ENCODE measurements at regions not wholly inside any gene's neighbourhood (a gene's known extent, or its start where the extent isn't known, plus 50 kb on each side); places are given as distances from the start of the nearest gene placed in this dataset.

- ATAC-seq = no peak
- peaks cover 0 to 10% (median 0%) of the 10 kb centered on the region in 11 donors for H3K9me3 ChIP-seq
- no peak for DNase-seq
- 85 to 86% methylated on average over 3 of the region's 3 CpGs for WGBS, 2 donors
- H3K4me3 ChIP-seq = no peak overlapping the region
- TF ChIP-seq CTCF (IDR thresholded peaks at IDR 0.05) = no peak
- peaks cover 3 to 55% (median 37%) of the 10 kb centered on the region in 9 donors for H3K4me1 ChIP-seq
- intact Hi-C loops (cut with DNase I) = loop anchor here in 2 of 10 donors (5.0 kb wide), 2 partner anchors 37 to 42 kb away; no protein-coding TSS in a partner anchor
- H3K27me3 ChIP-seq = no peaks in the 10 kb centered on the region
- H3K36me3 ChIP-seq = no peaks in the 10 kb centered on the region
- H3K27ac ChIP-seq = peak overlapping the region in 9 of 10 donors; percentile 8 to 72 (median 52)
Measured at GRCh38 chr6:56715741-56716140, 73.1 kb upstream of the DST start.

- no peaks in the 10 kb centered on the region for H3K27me3 ChIP-seq
- 27% methylated on average over 2 of the region's 2 CpGs for WGBS, 2 donors
- ATAC-seq (peak in 5 of 8 donors; percentile 15 to 47 (median 36)), DNase-seq (no peak)
- H3K9me3 ChIP-seq = peaks cover 0 to 10% (median 0%) of the 10 kb centered on the region in 11 donors
- no peak overlapping the region for H3K4me3 ChIP-seq
- peak overlapping the region in 9 of 10 donors; percentile 8 to 72 (median 52) for H3K27ac ChIP-seq
- TF ChIP-seq CTCF (IDR thresholded peaks at IDR 0.05) = no peak
- no peaks in the 10 kb centered on the region for H3K36me3 ChIP-seq
- peaks cover 3 to 53% (median 37%) of the 10 kb centered on the region in 9 donors for H3K4me1 ChIP-seq
- intact Hi-C loops (cut with DNase I) = loop anchor here in 5 of 10 donors (5.0 kb wide), 3 partner anchors 37 to 127 kb away; no protein-coding TSS in a partner anchor
Measured at GRCh38 chr6:56714982-56715456, 72.3 kb upstream of the DST start.

- Histone ChIP-seq H3K27me3 (no peaks in the 10 kb centered on the region), H3K27ac (peak overlapping the region in 8 of 10 donors; percentile 28 to 72 (median 53)), H3K36me3 (no peaks in the 10 kb centered on the region), H3K4me1 (peaks cover 3 to 47% (median 41%) of the 10 kb centered on the region in 9 donors), H3K4me3 (no peak overlapping the region), H3K9me3 (peaks cover 0 to 10% (median 0%) of the 10 kb centered on the region in 11 donors)
- ATAC-seq = peak in 4 of 8 donors; percentile 28 to 62 (median 41)
- intact Hi-C loops (cut with DNase I) = loop anchor here in 3 of 10 donors (5.0 kb wide), 2 partner anchors 43 to 128 kb away; no protein-coding TSS in a partner anchor
- no peak for TF ChIP-seq CTCF (IDR thresholded peaks at IDR 0.05)
- 59 to 62% methylated on average over 1 of the region's 1 CpG for WGBS, 2 donors
- DNase-seq = no peak
Measured at GRCh38 chr6:56714273-56714672, 71.6 kb upstream of the DST start.

- ATAC-seq (peak; percentile 69 to 96 (median 80)), DNase-seq (peak in 1 of 2 donors; percentile 37)
- Histone ChIP-seq H3K27ac (peak overlapping the region in 8 of 10 donors; percentile 22 to 72 (median 54)), H3K27me3 (no peaks in the 10 kb centered on the region), H3K36me3 (no peaks in the 10 kb centered on the region), H3K4me3 (no peak overlapping the region), H3K9me3 (peaks cover 0 to 4% (median 0%) of the 10 kb centered on the region in 11 donors), H3K4me1 (peaks cover 3 to 54% (median 50%) of the 10 kb centered on the region in 9 donors)
- no peak for TF ChIP-seq CTCF (IDR thresholded peaks at IDR 0.05)
- 30 to 37% methylated on average over 3 of the region's 3 CpGs for WGBS, 2 donors
- intact Hi-C loops (cut with DNase I) = loop anchor here in 4 of 10 donors (2.0 to 5.0 kb wide), 3 partner anchors 44 to 138 kb away; no protein-coding TSS in a partner anchor
Measured at GRCh38 chr6:56713254-56713672, 70.6 kb upstream of the DST start.

All from heart right ventricle (tissue), 16 donors.